Activated T-helper 1 cell treated with Interleukin-2 at 50 U/mL for 16 hours (primary cell): ENCODE measurements at regions not wholly inside any gene's neighbourhood (a gene's known extent, or its start where the extent isn't known, plus 50 kb on each side); places are given as distances from the start of the nearest gene placed in this dataset.

ENCODE experiments used
- DNase-seq: peaks from one replicate; pipeline ENCODE4 v3.0.0-alpha.2; 2020; ENCODE audit warnings: low read depth

GRCh38 chr10:123492016-123492415 lies 174.1 kb upstream of the GPR26 start:
- no peak for DNase-seq

- DNase-seq = no peak
Observed at GRCh38 chr10:123494301-123494808, 171.8 kb upstream of the GPR26 start.

GRCh38 chr10:123496375-123496774 lies 169.8 kb upstream of the GPR26 start:
- DNase-seq = no peak

- DNase-seq = no peak
Observed at GRCh38 chr10:123496996-123497660, 169.0 kb upstream of the GPR26 start.

- DNase-seq = no peak
Observed at GRCh38 chr10:123500110-123500509, 166.0 kb upstream of the GPR26 start.

GRCh38 chr10:123501148-123501547 lies 165.0 kb upstream of the GPR26 start:
- DNase-seq = no peak

GRCh38 chr10:123502983-123503382 lies 163.2 kb upstream of the GPR26 start:
- DNase-seq = no peak

- no peak for DNase-seq
Observed at GRCh38 chr10:123506455-123506854, 159.7 kb upstream of the GPR26 start.

GRCh38 chr10:123507298-123507697 lies 158.9 kb upstream of the GPR26 start:
- DNase-seq = no peak

- no peak for DNase-seq
Observed at GRCh38 chr10:123509338-123509737, 156.8 kb upstream of the GPR26 start.

- no peak for DNase-seq
Observed at GRCh38 chr10:123512901-123513775, 153.0 kb upstream of the GPR26 start.

- DNase-seq = no peak
Observed at GRCh38 chr10:123513870-123514269, 152.3 kb upstream of the GPR26 start.

GRCh38 chr10:123514996-123515395 lies 151.2 kb upstream of the GPR26 start:
- no peak for DNase-seq

GRCh38 chr10:123515661-123516060 lies 150.5 kb upstream of the GPR26 start:
- DNase-seq = no peak

GRCh38 chr10:123516291-123516690 lies 149.9 kb upstream of the GPR26 start:
- no peak for DNase-seq

GRCh38 chr10:123517426-123517825 lies 148.7 kb upstream of the GPR26 start:
- no peak for DNase-seq

- no peak for DNase-seq
Observed at GRCh38 chr10:123517901-123518300, 148.3 kb upstream of the GPR26 start.

GRCh38 chr10:123518765-123519164 lies 147.4 kb upstream of the GPR26 start:
- no peak for DNase-seq

- no peak for DNase-seq
Observed at GRCh38 chr10:123519861-123520260, 146.3 kb upstream of the GPR26 start.

GRCh38 chr10:123521076-123521475 lies 145.1 kb upstream of the GPR26 start:
- no peak for DNase-seq

GRCh38 chr10:123521556-123521955 lies 144.6 kb upstream of the GPR26 start:
- DNase-seq = no peak

GRCh38 chr10:123522702-123523312 lies 143.3 kb upstream of the GPR26 start:
- DNase-seq = no peak

GRCh38 chr10:123523833-123524232 lies 142.3 kb upstream of the GPR26 start:
- no peak for DNase-seq
